ENCODE measurements at regions not wholly inside any gene's neighbourhood (a gene's known extent, or its start where the extent isn't known, plus 50 kb on each side); places are given as distances from the start of the nearest gene placed in this dataset.

DNA sequence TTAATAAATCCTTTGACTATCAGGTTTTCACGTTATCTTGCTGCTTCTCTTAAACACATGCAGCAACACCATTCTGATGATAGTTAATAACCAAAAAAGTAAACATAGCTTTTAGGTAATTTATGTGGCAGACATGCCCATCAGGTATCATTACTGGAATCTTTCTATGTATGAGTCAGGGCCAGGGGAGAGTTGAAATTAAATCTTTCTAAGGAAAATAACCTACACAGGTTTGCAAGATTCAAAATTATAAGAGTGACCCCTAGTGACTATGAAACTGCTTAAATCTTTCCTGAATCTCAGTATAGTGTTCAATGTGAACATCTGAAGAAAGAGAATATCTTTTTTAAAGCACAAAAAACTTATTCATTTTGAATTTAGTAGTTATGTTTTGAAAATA is 666.6 kb downstream of the CDH11 start:
- Histone ChIP-seq H3K9me3 (no peaks in the 10 kb centered on the region), H3K27me3 (no peaks in the 10 kb centered on the region), H3K27ac (no peak overlapping the region), H3K4me3 (no peak overlapping the region), H3K36me3 (no peaks in the 10 kb centered on the region), H3K4me1 (no peaks in the 10 kb centered on the region)
- WGBS, 2 donors: 52 to 71% methylated on average over 1 of the region's 1 CpG
- no peak for FAIRE-seq
- intact Hi-C loops (cut with DNase I): no loop called here
- no peak for TF ChIP-seq CTCF (IDR thresholded peaks at IDR 0.05)
- ATAC-seq: peak in 2 of 4 donors; percentile 36 to 55
- DNase-seq: no peak

GRCh38 chr16:64453646-64454045 is 668.2 kb downstream of the CDH11 start:
- FAIRE-seq: no peak
- H3K9me3 ChIP-seq: no peaks in the 10 kb centered on the region
- intact Hi-C loops (cut with DNase I): no loop called here

DNA sequence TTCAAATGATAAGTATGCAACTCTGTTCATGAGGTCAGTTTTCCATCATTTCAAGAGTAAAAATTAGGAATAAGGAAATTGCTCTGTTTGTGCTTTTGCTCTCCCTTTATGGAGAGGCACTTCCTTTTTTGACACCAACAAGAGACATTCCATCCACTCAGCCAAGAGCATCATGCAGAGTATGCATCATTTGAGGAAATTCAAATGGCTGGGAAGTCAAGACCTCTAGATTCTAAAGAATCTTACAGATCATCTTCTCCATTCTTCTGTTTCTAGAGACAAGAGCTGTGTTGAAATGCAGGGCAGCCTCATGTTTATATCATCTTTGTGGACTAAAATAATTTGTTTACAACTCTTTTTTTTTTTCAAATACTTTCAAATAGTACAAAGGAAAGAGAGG is 669.4 kb downstream of the CDH11 start:
- intact Hi-C loops (cut with DNase I): no loop called here
- Histone ChIP-seq H3K4me1 (no peaks in the 10 kb centered on the region), H3K27me3 (no peaks in the 10 kb centered on the region), H3K27ac (no peak overlapping the region), H3K36me3 (no peaks in the 10 kb centered on the region), H3K4me3 (no peak overlapping the region), H3K9me3 (no peaks in the 10 kb centered on the region)
- no peak for TF ChIP-seq CTCF (IDR thresholded peaks at IDR 0.05)
- ATAC-seq (no peak), DNase-seq (no peak), FAIRE-seq (no peak)

More at GRCh38 chr16:64453646-64454045, 668.2 kb downstream of the CDH11 start:
- no peak for TF ChIP-seq CTCF (IDR thresholded peaks at IDR 0.05)
- H3K27me3 ChIP-seq: no peaks in the 10 kb centered on the region
- ATAC-seq: no peak
- no peak for DNase-seq
- H3K4me3 ChIP-seq: no peak overlapping the region
- WGBS, 2 donors: 58 to 68% methylated on average over 2 of the region's 2 CpGs
- H3K36me3 ChIP-seq: no peaks in the 10 kb centered on the region
- H3K27ac ChIP-seq: no peak overlapping the region
- H3K4me1 ChIP-seq: no peaks in the 10 kb centered on the region

DNA sequence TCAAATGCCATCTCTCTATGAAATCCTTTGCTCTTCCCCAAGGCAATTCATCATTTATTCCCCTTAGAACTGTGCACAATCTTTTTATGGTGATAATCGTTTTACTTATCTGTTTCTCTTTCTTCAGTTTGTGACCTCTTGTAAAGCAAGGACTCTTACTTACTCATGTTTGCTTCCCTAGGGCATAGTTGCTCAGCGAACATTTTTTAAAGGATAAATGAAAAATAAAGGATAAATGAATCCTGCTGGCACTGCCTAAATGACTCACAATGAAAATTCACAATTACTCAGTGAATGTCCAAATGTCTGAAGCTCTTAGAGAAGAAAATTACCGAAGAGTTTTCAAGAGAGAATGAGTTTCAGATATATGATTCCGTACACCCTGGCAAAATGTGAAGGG is 671.7 kb downstream of the CDH11 start:
- DNase-seq (no peak), FAIRE-seq (no peak), ATAC-seq (no peak)
- H3K27ac ChIP-seq: no peak overlapping the region
- no peak for TF ChIP-seq CTCF (IDR thresholded peaks at IDR 0.05)
- no peaks in the 10 kb centered on the region for H3K4me1 ChIP-seq
- H3K27me3 ChIP-seq: no peaks in the 10 kb centered on the region
- H3K36me3 ChIP-seq: no peaks in the 10 kb centered on the region
- no peaks in the 10 kb centered on the region for H3K9me3 ChIP-seq
- no peak overlapping the region for H3K4me3 ChIP-seq
- WGBS, 2 donors: 75 to 81% methylated on average over 4 of the region's 4 CpGs
- intact Hi-C loops (cut with DNase I): no loop called here

GRCh38 chr16:64449506-64449905 is 672.4 kb downstream of the CDH11 start:
- intact Hi-C loops (cut with DNase I): no loop called here
- Histone ChIP-seq H3K36me3 (no peaks in the 10 kb centered on the region), H3K27me3 (no peaks in the 10 kb centered on the region), H3K4me1 (no peaks in the 10 kb centered on the region), H3K27ac (no peak overlapping the region), H3K4me3 (no peak overlapping the region), H3K9me3 (no peaks in the 10 kb centered on the region)
- TF ChIP-seq CTCF (IDR thresholded peaks at IDR 0.05): no peak
- DNase-seq: no peak
- ATAC-seq: no peak
- FAIRE-seq: no peak

Measured in pancreas (tissue), 10 donors.